ENCODE measurements at regions not wholly inside any gene's neighbourhood (a gene's known extent, or its start where the extent isn't known, plus 50 kb on each side); places are given as distances from the start of the nearest gene placed in this dataset.
"Not testable (repeated sequence)": the region's sequence is repeated elsewhere in the genome, so short reads cannot be mapped to it uniquely, and the experiment has no call there.

- DNase-seq = no peak
Observed at GRCh38 chr6:141969201-141969600, 163.5 kb upstream of the GJE1 start.

GRCh38 chr6:141968632-141969031 lies 164.1 kb upstream of the GJE1 start:
- DNase-seq = no peak

GRCh38 chr6:141965016-141965545 lies 167.6 kb upstream of the GJE1 start:
- no peak for DNase-seq

- DNase-seq = peak in 1 of 5 experiments; percentile 22
Observed at GRCh38 chr6:141963543-141964295, 169.0 kb upstream of the GJE1 start.

- DNase-seq = no peak
Observed at GRCh38 chr6:141957271-141957670, 175.5 kb upstream of the GJE1 start.

- no peak for DNase-seq
Observed at GRCh38 chr6:141956868-141957267, 175.9 kb upstream of the GJE1 start.

GRCh38 chr6:141956046-141956761 lies 176.5 kb upstream of the GJE1 start:
- no peak for DNase-seq

- DNase-seq = no peak
Observed at GRCh38 chr6:141953072-141953471, 179.7 kb upstream of the GJE1 start.

- DNase-seq = no peak
Observed at GRCh38 chr6:141946502-141946901, 186.2 kb upstream of the GJE1 start.

GRCh38 chr6:141938664-141939063 lies 194.1 kb upstream of the GJE1 start:
- no peak for DNase-seq

- no peak for DNase-seq
Observed at GRCh38 chr6:141932685-141933084, 200.0 kb upstream of the GJE1 start.

- DNase-seq = not testable (repeated sequence)
Observed at GRCh38 chr6:141926200-141926900, 206.4 kb upstream of the GJE1 start.

- no peak for DNase-seq
Observed at GRCh38 chr6:141925001-141925400, 207.7 kb upstream of the GJE1 start.

- no peak for DNase-seq
Observed at GRCh38 chr6:141922898-141923297, 209.8 kb upstream of the GJE1 start.

GRCh38 chr6:141916682-141917505 lies 215.8 kb upstream of the GJE1 start:
- DNase-seq = not testable (repeated sequence)

GRCh38 chr6:141914646-141915045 lies 218.1 kb upstream of the GJE1 start:
- no peak for DNase-seq

GRCh38 chr6:141906569-141907080 lies 226.1 kb upstream of the GJE1 start:
- no peak for DNase-seq

GRCh38 chr6:141890661-141891060 lies 242.1 kb upstream of the GJE1 start:
- no peak for DNase-seq

- no peak for DNase-seq
Observed at GRCh38 chr6:141884850-141885249, 247.9 kb upstream of the GJE1 start.

GRCh38 chr6:141878686-141879085 lies 254.0 kb upstream of the GJE1 start:
- no peak for DNase-seq

- DNase-seq = no peak
Observed at GRCh38 chr6:141877275-141877983, 255.3 kb upstream of the GJE1 start.

All from T-helper 2 cell (primary cell).